ENCODE measurements at regions not wholly inside any gene's neighbourhood (a gene's known extent, or its start where the extent isn't known, plus 50 kb on each side); places are given as distances from the start of the nearest gene placed in this dataset.
A peak's percentile ranks its signal among the peaks of the same experiment; 100 is the strongest.

DNA sequence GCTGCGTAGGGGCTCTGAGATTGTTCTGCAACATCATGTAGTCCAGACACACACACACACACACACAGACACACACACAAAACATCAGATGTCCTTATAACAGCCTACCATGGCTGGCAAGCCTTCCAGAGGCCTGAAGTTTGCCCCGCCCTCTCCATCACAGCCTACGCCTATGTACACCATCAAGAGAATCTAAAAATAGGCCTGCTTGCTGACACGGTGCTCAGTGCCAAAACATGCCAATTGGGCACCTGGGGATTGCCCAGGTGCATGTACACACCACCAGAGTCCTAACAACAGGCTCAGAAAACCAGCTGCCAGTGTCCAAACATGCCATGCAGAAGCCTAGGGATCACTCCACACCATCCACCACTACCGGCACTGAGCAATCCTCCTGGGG, 391.7 kb upstream of the SPTLC3 start:
- DNase-seq (ENCODE audit: low read depth in 4 of 4, low spot score in 3 of 4): no peak

DNA sequence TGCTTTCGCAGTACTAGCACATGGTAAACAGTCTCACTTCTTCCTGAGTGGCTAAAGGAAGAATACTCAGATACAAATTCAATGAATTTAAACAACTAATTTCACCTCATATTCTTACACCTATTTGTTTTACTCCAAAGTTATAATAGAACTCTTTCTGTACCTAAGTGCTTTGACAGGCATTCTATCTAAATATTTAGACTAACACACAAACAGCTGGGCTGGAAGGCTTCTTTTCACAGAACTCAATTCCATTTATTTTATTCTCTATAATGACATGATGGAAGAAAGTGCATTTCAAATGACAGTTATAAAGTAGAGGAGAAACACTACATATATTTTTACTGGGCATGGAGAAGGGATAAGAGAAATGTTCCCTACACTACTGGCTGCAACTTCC, 384.9 kb upstream of the SPTLC3 start:
- DNase-seq (ENCODE audit: low read depth in 4 of 4, low spot score in 3 of 4): no peak

DNA sequence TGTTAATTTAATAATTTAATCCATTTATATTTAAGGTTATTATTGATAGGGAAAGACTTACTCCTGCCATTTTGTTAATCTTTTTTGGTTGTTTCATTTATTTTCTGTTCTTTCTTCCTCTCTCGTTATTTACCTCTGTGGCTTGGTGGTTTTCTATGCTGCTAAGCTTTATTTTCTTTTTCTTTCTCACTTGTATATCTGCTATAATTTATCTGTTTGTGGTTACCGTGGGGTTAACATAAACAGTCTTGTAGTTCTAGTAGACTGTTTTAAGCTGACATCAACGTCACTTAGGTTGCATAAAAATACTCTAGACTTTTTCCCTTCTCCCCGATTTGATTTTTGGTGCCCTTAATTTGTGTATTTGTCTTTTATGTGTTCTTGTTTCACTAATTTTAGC, 381.3 kb upstream of the SPTLC3 start:
- no peak for DNase-seq (ENCODE audit: low read depth in 4 of 4, low spot score in 3 of 4)

DNA sequence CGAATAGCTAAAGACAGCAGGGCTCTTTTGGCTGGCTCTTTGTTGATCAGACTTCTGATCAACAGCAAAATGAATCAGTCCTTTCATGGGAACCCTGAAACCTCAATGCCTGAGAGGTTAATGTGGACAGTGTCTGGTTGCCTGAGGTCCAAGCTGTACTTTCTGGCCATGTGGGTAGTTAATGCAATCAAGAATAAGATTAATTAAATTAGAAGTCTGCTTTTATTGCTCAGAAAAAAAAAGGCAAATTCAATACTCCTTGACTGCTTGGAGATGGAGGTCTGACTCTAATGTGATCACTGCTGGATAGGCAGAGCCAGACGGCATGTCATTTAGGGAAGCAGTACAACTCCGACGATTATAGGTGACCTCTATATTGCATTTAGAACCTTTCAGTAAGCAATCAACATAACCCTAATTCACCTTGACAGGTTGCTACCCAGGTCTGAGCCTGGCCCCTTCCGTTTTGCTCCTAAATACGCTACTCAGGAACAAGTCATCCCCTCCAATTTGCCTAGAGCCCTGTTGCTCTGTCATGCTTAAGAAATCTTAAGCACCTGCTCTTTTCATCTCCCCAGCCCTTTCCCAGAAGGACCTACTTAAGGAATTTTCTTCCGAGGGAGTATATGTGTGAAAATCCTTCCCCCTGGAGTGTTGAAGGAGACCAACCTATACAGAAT, 370.0 kb upstream of the SPTLC3 start:
- no peak for DNase-seq (ENCODE audit: low read depth in 4 of 4, low spot score in 3 of 4)

DNA sequence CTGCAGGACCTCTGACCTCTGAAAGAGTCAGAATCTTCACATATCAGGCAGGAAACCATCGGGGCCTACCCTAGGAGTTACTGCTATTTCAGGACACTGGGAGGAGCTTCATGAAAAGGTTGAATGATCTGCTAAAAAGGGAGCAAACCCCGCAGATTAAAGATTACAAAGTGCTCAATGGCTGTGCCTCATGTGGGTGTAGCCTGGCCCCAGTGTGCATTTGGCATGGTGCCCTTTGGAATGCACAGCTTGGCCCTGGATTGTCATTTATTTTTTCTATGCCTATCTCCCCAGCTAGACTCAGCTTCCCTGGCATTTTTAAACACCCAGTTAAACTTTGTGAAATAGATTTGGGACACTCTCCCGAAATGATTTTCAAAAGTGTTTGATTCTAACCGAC, 368.5 kb upstream of the SPTLC3 start:
- no peak for DNase-seq (ENCODE audit: low read depth in 4 of 4, low spot score in 3 of 4)

DNA sequence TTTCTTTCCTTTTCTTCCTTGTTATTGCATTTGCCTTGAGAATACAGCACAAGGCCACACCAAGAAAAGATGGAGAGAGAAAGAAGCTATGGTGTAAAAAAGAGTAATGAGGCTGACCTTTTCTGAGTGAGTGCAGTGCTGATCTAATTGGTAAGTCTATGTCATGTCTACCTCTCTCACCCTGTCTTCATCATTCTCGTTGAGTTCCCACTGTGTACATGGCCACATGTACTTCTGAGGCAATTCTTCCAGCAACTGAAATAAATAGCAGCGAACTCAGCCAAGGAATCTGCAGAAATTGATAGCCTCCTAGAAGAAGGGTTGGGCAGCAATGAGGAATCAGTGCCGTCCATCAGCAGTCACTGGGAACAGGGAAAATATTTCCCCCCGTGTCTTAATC, 367.2 kb upstream of the SPTLC3 start:
- no peak for DNase-seq (ENCODE audit: low read depth in 4 of 4, low spot score in 3 of 4)

DNA sequence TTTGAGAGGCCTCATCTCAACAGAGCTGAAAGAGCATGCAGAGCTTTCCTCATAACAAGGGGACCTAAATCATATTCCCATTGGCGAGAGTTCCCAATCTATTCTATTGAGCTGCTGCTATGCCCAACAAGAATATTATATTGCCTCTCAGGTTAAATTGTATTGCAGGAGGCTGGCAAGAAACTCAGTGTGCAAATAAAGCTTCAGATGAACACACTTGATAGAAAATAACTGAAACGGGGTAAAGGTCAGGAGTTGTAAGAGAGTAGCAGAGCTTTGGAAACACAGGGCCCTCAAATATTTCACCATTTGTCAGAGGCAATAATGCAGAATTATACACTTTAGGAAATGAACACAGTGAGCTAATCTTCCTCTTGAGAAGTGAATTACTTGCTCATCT, 364.3 kb upstream of the SPTLC3 start:
- no peak for DNase-seq (ENCODE audit: low read depth in 4 of 4, low spot score in 3 of 4)

DNA sequence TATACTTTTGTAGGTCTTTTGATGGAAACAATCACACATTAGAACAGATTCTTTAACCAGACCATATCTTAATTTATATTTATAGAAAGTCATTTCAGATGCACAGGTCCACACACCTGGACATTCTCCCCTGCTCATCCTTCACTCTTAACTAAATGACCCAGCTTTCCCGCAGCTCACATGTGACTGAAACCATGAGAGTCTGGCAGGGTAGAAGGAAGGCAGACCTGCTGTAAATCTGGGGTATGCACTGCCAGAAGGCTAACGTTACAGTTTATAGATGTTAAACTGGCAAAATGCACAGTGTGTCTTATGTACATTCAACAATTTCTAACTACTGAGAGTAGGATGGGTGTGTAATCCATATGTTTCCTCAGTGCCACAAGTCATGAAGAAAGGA, 359.5 kb upstream of the SPTLC3 start:
- no peak for DNase-seq (ENCODE audit: low read depth in 4 of 4, low spot score in 3 of 4)

DNA sequence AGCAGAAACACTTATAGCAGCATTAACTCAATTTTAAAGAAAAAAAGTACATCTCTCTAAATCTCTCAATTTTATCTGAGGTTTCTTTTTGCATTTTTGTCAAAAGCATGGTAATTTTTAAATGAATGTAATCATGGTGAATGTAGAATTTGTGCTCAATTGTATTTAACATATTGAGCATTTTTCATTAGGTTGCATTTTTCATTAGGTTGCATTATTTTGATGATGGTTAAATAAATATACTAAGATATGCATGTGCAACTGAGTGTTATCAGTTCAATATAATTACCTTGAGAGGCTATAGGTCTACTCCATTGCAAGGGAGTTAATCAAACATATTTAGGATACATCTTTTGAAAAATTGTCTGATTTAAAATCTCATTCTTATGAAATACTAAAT, 355.1 kb upstream of the SPTLC3 start:
- DNase-seq (ENCODE audit: low read depth in 4 of 4, low spot score in 3 of 4): no peak

DNA sequence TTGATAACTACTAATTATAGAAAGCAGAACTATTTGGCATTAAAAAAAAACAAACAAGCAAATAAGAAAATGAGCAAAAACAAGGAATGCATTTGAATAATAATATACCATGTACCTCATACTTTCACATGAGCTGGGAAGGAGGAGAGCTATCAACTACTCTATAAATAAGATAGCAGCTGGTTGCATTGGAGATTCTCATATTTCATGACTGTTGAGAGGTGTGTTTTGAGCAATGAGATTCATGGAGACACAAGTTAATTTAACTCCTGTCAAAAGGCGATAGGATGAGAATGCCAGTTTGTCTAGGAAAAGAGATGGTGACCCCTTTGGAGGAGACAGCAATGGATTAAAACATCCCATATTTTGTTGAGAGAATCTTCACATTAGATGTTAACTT, 348.8 kb upstream of the SPTLC3 start:
- no peak for DNase-seq (ENCODE audit: low read depth in 4 of 4, low spot score in 3 of 4)

DNA sequence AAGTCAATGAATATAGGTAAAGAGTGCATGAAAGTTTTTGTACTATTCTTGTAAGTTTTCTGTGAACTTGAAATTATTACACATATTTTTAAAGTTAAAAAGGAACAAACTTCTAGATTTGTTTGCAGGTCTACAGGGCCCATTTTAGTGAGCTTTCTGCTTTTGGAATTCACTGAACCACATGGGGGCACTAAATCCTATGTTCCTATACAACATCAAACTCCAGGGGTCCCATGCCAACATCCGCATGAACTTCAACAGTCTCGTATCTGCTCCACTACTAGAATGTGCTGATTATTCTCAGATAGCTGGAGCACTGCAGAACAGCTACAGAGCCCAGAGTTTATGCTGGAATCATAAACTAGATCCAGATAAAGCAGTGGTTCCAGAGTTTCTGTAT, 347.9 kb upstream of the SPTLC3 start:
- peak in 3 of 4 donors; percentile 10 to 41 (median 33) for DNase-seq (ENCODE audit: low read depth in 4 of 4, low spot score in 3 of 4)

DNA sequence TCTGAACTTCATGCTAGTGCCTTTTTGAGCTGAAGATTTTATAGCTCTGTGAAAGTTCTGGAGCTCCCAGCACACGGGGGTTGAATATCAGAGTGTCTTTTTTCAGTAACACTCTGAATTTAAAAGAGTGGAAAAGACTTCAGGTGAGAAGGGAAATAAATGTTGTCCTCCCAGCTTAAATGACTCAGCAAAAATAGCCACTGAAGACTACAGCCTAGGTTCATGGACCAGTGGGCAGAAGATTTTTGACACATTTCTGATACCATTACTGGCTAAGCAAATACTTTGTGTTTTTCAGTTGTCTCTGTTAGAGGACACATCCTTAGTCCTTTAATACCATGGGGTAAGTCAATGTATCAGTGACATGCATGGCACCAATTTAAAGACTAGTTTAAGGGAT, 338.5 kb upstream of the SPTLC3 start:
- DNase-seq (ENCODE audit: low read depth in 4 of 4, low spot score in 3 of 4): no peak

DNA sequence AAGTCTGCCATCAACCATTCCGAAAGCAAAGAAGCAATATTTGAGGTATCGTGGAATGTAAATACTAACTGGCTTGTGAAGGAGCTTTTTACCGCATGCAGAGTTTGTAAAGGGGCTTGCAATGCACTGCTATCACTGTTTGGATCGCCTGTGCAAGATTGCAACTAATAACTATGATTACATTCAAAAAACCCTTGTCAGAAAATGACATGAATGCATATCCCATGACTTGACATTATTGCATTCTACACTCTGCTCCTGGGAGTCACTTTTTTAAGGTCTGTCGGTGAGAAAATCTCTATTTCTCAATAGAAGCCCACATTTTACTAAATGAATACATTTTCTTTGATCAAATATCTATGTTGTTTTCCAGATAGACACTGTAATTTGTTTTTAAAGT, 335.4 kb upstream of the SPTLC3 start:
- DNase-seq (ENCODE audit: low read depth in 4 of 4, low spot score in 3 of 4): no peak

DNA sequence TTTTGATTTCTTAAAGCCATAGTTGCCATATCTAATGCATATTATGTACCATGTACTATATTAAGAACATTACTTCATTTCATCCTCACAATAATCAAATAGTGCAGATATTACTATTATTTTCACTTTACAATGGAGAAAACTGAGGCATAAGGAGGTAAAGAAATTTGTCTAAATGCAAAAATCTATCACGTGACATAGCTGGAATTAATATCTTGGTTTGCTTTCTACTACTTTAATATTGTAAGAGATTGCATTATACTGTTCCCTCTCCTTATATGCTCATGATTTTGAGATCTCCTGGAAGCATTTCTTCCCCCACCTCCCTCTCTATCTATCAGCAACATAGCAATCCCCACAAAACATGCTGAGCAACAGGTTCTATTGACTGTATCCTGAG, 330.8 kb upstream of the SPTLC3 start:
- DNase-seq (ENCODE audit: low read depth in 4 of 4, low spot score in 3 of 4): no peak

DNA sequence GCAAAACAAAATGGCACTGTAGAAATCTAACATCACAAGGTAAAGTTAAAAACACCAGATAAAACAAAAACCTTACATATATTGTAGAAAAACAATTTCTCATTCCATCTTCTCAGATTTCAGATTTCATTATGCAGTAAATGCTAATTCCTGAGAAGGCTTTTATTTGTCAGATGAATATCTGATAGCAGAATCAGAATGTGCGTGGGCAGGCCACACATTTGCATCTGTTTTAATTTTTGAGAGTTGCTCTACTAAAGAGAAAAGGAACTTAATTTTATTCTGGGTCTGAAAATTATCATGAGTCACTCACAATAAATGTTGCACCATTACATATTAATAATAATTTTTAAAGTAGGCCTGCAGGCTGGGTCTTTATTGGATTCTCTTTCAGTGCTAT, 329.3 kb upstream of the SPTLC3 start:
- no peak for DNase-seq (ENCODE audit: low read depth in 4 of 4, low spot score in 3 of 4)

DNA sequence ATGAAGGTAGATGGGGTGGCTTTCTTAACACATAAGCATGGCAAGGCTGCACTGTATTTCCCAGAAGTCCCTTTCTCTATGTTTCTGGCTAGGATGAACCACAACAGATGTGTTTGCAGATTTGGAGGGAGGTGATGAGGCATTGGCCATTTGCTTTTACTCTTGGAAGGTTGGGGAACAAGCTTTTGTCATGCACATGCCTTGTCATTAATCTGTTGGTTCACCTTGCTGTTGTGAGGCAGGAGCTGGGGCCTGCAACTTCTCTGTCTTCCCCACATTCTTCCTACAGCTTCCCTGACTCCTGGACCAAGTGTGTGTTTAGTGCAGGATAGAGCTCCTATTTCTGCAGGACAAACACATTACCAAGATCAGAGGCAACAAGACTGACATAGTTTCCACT, 326.2 kb upstream of the SPTLC3 start:
- no peak for DNase-seq (ENCODE audit: low read depth in 4 of 4, low spot score in 3 of 4)

DNA sequence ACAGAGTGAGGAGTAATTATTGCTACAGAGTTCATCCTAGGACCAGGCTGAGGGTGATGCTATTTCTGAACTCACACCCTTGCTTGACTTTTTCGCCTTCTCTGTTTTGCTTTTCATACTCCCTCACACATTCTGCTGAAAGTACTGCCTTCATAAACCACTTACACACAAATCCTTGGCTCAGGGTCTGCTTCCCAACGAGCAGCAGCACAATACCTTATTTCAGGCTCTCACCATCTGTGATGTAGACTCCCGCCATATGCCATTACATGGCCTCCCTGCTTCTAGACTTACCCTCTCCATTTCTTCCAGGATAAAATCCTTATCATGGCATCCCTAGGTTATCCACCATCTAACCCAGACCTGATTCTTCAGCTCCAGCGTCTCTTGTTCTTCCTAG, 321.3 kb upstream of the SPTLC3 start:
- no peak for DNase-seq (ENCODE audit: low read depth in 4 of 4, low spot score in 3 of 4)

DNA sequence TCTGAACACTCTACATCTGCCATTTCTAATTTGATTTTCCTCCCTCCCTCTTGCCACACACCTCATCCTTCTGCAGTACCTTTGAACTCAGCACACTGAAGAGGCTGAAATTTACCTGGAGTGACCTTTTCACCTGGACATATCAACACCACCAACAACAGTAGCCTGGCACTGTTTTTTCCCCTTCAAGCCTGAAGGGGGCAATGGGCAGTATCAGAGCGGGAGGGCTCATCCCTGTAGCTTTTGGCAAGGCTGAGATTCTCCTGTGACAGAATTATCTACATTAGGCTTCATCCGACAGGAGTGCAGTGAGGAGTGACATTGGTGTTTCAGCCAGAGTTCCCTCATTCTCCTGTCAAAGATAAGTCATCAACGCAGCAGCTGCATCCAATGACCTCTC, 312.8 kb upstream of the SPTLC3 start:
- DNase-seq (ENCODE audit: low read depth in 4 of 4, low spot score in 3 of 4): no peak

DNA sequence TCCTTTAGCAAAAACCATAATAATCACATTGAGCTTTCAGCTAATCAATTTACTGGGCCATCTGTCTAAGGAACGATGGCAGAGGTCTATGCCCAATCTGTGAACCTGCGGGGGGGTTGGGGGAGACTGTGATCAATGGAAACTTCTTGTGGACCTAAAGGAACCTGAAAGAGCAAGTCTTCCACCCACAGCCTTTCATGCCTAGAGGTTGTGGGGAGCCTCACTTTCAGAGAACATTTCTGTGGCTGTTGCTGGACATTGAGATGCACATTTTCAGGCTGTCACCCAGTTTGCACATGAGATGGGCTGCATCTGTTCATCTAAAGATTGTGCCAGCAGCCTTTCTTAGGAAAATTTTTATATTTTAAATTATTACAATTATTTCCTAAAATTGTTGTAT, 310.0 kb upstream of the SPTLC3 start:
- DNase-seq (ENCODE audit: low read depth in 4 of 4, low spot score in 3 of 4): no peak

DNA sequence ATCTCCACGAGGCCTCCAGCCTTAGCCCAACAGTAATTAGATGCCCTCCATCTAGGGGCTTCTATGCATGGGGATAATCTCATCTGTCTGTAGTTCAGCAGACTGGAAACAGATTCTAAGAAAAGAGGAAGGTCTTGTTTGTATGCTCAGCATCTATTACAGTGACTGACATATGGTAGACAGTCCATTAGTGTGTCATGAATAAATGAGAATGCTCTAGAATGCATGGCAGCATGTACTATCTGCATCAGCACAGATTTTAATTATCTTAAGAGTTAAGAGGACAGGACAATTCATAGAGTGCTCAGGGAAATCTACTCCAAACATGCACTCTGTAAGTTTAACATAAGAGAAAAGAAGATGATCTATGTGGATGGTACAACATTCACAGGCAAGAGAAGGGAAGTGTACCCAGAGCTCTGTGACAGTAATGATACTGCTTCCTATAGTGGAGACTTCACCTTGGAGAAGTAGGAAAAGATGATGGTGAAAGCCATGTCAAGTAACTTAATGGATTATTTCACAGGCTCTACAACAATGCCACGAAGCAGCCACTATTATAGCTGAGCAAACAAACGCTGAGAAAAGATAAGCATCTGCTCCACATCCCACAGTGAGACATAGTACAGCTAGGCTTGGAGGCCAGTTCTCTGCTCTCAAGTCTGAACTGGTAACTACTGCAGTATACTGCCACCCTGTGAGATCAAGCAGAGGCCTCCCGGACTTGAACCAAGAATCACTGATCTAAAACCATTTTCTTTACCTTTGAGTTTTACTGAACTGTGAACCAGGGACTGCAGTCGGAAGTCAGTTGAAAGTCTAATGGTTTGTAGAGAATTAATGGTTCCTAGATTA, 309.2 kb upstream of the SPTLC3 start:
- DNase-seq (ENCODE audit: low read depth in 4 of 4, low spot score in 3 of 4): no peak

DNA sequence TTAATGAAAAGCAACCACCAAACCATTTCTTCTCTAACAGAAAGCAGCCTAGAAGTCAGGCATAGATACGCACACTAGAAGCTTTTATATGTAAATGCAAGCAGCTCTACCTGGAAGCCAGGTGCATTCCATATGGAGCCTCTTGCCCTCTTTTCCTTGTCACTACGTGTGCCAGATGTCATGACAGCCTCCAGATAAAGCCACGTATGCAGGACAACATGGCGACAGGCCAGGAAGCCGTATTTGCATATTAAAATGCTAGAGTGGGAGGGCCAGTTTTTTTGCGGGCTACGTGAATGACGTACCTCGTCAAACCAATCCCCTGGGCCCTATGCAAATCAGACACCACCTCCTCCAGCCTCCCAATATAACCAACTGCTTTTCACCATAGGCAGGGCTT, 308.1 kb upstream of the SPTLC3 start:
- DNase-seq (ENCODE audit: low read depth in 4 of 4, low spot score in 3 of 4): no peak

DNA sequence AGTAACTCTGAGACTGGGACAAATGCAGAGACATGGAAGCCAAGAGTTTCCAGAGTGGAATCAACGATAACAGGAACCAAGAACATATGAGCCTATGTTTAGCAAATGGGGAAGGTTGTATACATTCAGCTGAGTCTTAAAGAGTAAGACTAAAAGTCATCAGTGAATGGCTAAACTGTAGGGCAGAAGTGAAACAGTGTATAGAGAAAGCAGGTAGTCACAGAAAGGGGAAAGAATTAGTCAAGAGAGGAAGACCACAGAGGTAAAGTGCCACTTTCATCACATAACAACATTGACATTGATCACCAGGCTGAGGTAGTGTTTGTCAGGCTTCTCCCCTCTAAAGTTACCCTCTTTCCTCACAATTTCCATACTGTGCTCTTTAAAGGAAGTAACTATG, 306.5 kb upstream of the SPTLC3 start:
- DNase-seq (ENCODE audit: low read depth in 4 of 4, low spot score in 3 of 4): no peak
